ENCODE measurements at regions not wholly inside any gene's neighbourhood (a gene's known extent, or its start where the extent isn't known, plus 50 kb on each side); places are given as distances from the start of the nearest gene placed in this dataset.

DNA sequence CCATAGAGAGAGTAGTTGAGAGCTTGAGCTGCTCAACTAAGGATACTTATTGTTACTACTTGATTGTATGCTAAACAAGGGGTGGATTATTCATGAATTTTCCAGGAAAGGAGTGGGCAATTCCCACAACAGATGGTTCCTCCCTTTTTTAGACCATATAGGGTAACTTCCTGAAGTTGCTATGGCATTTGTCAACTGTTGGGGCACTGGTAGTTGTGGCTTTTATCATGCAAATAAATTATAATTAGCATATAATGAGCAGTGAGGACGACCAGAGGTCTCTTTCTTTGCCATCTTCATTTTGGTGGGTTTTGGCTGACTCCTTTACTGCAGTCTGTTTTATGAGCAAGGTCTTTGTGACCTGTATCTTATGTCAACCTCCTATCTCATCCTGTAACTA is 1403.5 kb upstream of the PABPC4L start:
- no peak for ATAC-seq
- WGBS (ENCODE audit: missing lambda C conversion rate): 0% methylated on average over 1 of the region's 1 CpG

DNA sequence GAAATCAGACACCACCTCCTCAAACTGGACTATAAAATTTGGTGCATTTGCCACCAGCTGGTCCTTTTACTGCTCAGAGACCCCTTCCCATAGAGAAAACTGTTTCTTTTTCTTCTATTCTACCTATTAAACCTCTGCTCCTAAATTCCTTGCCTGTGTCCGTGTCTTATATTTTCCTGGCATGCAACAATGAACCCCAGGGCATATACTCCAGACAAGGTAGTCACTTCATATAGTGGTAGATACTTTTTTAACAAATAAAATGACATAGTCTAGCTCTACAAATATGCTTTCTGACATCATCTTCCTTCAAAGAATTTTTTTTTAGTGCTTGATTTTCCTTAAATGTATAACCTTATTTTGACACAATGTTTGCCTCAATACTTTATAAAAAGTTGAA is 1402.9 kb upstream of the PABPC4L start:
- FAIRE-seq: no peak
- no peak overlapping the region for H3K4me3 ChIP-seq
- 15% methylated on average over 1 of the region's 1 CpG for WGBS (ENCODE audit: missing lambda C conversion rate)
- no peak for DNase-seq (ENCODE audit: low read depth in 1 of 2, low spot score in 1 of 2)
- POLR2A ChIA-PET: no interaction called here
- CTCF ChIA-PET: no interaction called here
- no peak overlapping the region for H3K27ac ChIP-seq
- H3K4me1 ChIP-seq: no peaks in the 10 kb centered on the region
- TF ChIP-seq POLR2AphosphoS2 (conservative IDR thresholded peaks at IDR 0.05; ENCODE audit: low read length) (no peak), JUN (IDR thresholded peaks at IDR 0.05) (no peak), MAZ (IDR thresholded peaks at IDR 0.05; ENCODE audit: borderline replicate concordance, low read depth, low read length) (no peak), POLR2A (IDR thresholded peaks at IDR 0.05; ENCODE audit: low read length) (no peak), EP300 (IDR thresholded peaks at IDR 0.05) (no peak), ZFP36 (IDR thresholded peaks at IDR 0.05; ENCODE audit: borderline replicate concordance, partially characterized antibody) (no peak), SMC3 (IDR thresholded peaks at IDR 0.05) (no peak), KDM5A (IDR thresholded peaks at IDR 0.05) (no peak), NPAS2 (CRISPR knock-in tag; IDR thresholded peaks at IDR 0.05; ENCODE audit: borderline replicate concordance) (no peak)
- TF ChIP-seq, protein P1, sequence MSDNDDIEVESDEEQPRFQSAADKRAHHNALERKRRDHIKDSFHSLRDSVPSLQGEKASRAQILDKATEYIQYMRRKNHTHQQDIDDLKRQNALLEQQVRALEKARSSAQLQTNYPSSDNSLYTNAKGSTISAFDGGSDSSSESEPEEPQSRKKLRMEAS (IDR thresholded peaks at IDR 0.05): no peak
- TF ChIP-seq, protein P2, sequence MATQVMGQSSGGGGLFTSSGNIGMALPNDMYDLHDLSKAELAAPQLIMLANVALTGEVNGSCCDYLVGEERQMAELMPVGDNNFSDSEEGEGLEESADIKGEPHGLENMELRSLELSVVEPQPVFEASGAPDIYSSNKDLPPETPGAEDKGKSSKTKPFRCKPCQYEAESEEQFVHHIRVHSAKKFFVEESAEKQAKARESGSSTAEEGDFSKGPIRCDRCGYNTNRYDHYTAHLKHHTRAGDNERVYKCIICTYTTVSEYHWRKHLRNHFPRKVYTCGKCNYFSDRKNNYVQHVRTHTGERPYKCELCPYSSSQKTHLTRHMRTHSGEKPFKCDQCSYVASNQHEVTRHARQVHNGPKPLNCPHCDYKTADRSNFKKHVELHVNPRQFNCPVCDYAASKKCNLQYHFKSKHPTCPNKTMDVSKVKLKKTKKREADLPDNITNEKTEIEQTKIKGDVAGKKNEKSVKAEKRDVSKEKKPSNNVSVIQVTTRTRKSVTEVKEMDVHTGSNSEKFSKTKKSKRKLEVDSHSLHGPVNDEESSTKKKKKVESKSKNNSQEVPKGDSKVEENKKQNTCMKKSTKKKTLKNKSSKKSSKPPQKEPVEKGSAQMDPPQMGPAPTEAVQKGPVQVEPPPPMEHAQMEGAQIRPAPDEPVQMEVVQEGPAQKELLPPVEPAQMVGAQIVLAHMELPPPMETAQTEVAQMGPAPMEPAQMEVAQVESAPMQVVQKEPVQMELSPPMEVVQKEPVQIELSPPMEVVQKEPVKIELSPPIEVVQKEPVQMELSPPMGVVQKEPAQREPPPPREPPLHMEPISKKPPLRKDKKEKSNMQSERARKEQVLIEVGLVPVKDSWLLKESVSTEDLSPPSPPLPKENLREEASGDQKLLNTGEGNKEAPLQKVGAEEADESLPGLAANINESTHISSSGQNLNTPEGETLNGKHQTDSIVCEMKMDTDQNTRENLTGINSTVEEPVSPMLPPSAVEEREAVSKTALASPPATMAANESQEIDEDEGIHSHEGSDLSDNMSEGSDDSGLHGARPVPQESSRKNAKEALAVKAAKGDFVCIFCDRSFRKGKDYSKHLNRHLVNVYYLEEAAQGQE (IDR thresholded peaks at IDR 0.05): no peak
- no peak overlapping the region for H3K4me2 ChIP-seq
- no peak for ATAC-seq
- no peaks in the 10 kb centered on the region for H3K9me3 ChIP-seq

More for the DNA sequence above, 1403.5 kb upstream of the PABPC4L start:
- Histone ChIP-seq H3K9me3 (no peaks in the 10 kb centered on the region), H3K4me2 (no peak overlapping the region), H3K4me1 (no peaks in the 10 kb centered on the region), H3K27ac (no peak overlapping the region), H3K4me3 (no peak overlapping the region)
- POLR2A ChIA-PET: no interaction called here
- no peak for FAIRE-seq
- CTCF ChIA-PET: interaction anchor here (0.5 kb wide), 1 partner anchor 12 kb away, joined by 3 read pairs; no protein-coding TSS in a partner anchor
- DNase-seq (ENCODE audit: low read depth in 1 of 2, low spot score in 1 of 2): no peak
- TF ChIP-seq HOXB5 (CRISPR knock-in tag; IDR thresholded peaks at IDR 0.05) (no peak), MAZ (IDR thresholded peaks at IDR 0.05; ENCODE audit: borderline replicate concordance, low read depth, low read length) (no peak), SREBF2 (IDR thresholded peaks at IDR 0.05) (no peak), MYC (IDR thresholded peaks at IDR 0.05; ENCODE audit: borderline replicate concordance, low read length) (no peak), EHF (CRISPR knock-in tag; IDR thresholded peaks at IDR 0.05) (no peak), FOSB (CRISPR knock-in tag; IDR thresholded peaks at IDR 0.05) (no peak), HDAC2 (IDR thresholded peaks at IDR 0.05) (no peak), JUN (IDR thresholded peaks at IDR 0.05) (no peak)
- TF ChIP-seq, protein P3, sequence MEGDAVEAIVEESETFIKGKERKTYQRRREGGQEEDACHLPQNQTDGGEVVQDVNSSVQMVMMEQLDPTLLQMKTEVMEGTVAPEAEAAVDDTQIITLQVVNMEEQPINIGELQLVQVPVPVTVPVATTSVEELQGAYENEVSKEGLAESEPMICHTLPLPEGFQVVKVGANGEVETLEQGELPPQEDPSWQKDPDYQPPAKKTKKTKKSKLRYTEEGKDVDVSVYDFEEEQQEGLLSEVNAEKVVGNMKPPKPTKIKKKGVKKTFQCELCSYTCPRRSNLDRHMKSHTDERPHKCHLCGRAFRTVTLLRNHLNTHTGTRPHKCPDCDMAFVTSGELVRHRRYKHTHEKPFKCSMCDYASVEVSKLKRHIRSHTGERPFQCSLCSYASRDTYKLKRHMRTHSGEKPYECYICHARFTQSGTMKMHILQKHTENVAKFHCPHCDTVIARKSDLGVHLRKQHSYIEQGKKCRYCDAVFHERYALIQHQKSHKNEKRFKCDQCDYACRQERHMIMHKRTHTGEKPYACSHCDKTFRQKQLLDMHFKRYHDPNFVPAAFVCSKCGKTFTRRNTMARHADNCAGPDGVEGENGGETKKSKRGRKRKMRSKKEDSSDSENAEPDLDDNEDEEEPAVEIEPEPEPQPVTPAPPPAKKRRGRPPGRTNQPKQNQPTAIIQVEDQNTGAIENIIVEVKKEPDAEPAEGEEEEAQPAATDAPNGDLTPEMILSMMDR (IDR thresholded peaks at IDR 0.05): no peak
- TF ChIP-seq, protein P4, sequence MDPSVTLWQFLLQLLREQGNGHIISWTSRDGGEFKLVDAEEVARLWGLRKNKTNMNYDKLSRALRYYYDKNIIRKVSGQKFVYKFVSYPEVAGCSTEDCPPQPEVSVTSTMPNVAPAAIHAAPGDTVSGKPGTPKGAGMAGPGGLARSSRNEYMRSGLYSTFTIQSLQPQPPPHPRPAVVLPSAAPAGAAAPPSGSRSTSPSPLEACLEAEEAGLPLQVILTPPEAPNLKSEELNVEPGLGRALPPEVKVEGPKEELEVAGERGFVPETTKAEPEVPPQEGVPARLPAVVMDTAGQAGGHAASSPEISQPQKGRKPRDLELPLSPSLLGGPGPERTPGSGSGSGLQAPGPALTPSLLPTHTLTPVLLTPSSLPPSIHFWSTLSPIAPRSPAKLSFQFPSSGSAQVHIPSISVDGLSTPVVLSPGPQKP (IDR thresholded peaks at IDR 0.05; ENCODE audit: low read depth, low read length): no peak
- TF ChIP-seq, protein P1 (IDR thresholded peaks at IDR 0.05): no peak

Data from A549 (cell line).